Neuronal stem cell (in vitro differentiated cells): ENCODE measurements at regions not wholly inside any gene's neighbourhood (a gene's known extent, or its start where the extent isn't known, plus 50 kb on each side); places are given as distances from the start of the nearest gene placed in this dataset.

Experiments
- DNase-seq: peaks from one replicate; pipeline ENCODE4 v3.0.0-alpha.2; 2013; ENCODE audit warnings: low spot score
- H2AFZ ChIP-seq: one replicate; pipeline ENCODE4 v1.6.1; 2013; ENCODE audit warnings: mild to moderate bottlenecking, low read length, inconsistent platforms
- H2AK5ac ChIP-seq: 2 replicates; pipeline ENCODE4 v1.6.1; 2013; ENCODE audit warnings: low read depth, mild to moderate bottlenecking, inconsistent platforms, low read length, moderate library complexity, mixed read lengths
- H2BK120ac ChIP-seq: 2 replicates; pipeline ENCODE4 v1.6.1; 2013; ENCODE audit warnings: low read depth, mild to moderate bottlenecking, inconsistent platforms, low read length, moderate library complexity, mixed read lengths
- H2BK12ac ChIP-seq: one replicate; pipeline ENCODE4 v1.6.1; 2013; ENCODE audit warnings: low read length, inconsistent platforms
- H2BK15ac ChIP-seq: 2 replicates; pipeline ENCODE4 v1.6.1; 2013; ENCODE audit warnings: mild to moderate bottlenecking, low read length, inconsistent platforms, mixed read lengths
- H2BK5ac ChIP-seq: one replicate; pipeline ENCODE4 v1.6.1; 2013; ENCODE audit warnings: inconsistent platforms, mild to moderate bottlenecking, low read length, moderate library complexity
- H3K14ac ChIP-seq: one replicate; pipeline ENCODE4 v1.6.1; 2013; ENCODE audit warnings: low read length, inconsistent platforms
- H3K18ac ChIP-seq: 2 replicates; pipeline ENCODE4 v1.6.1; 2013; ENCODE audit warnings: low read length, inconsistent platforms
- H3K23ac ChIP-seq: 2 replicates; pipeline ENCODE4 v1.6.1; 2013; ENCODE audit warnings: low read depth, mild to moderate bottlenecking, mixed read lengths, low read length, inconsistent platforms; ENCODE audit not compliant: poor library complexity
- H3K27ac ChIP-seq: replicated peaks from 3 replicates; pipeline ENCODE4 v1.5.1; 2013; ENCODE audit warnings: low read length, inconsistent platforms
- H3K27me3 ChIP-seq, 3 experiments: 2 replicates each; pipeline ENCODE4 v1.6.1; 2013; ENCODE audit warnings: low read length in 3 of 3, mild to moderate bottlenecking in 2 of 3, inconsistent platforms in 1 of 3, low read depth in 1 of 3, mixed read lengths in 1 of 3, moderate library complexity in 1 of 3; ENCODE audit not compliant: control insufficient read depth in 3 of 3, insufficient read depth in 3 of 3
- H3K36me3 ChIP-seq, 2 donors: replicated peaks in 1 of 2; 2 replicates each; pipeline ENCODE4 v1.6.1; 2013; ENCODE audit warnings: low read length in 2 of 2; ENCODE audit not compliant: control insufficient read depth in 2 of 2, insufficient read depth in 2 of 2
- H3K4ac ChIP-seq: 2 replicates; pipeline ENCODE4 v1.6.1; 2013; ENCODE audit warnings: inconsistent platforms, mild to moderate bottlenecking, low read length, moderate library complexity
- H3K4me1 ChIP-seq, 2 donors: 1 replicate in 1 of 2; 2 replicates in 1 of 2; pipeline ENCODE4 v1.6.1; 2013; ENCODE audit warnings: low read length in 2 of 2, low read depth in 1 of 2; ENCODE audit not compliant: control insufficient read depth in 2 of 2, insufficient read depth in 1 of 2
- H3K4me2 ChIP-seq: one replicate; pipeline ENCODE4 v1.6.1; 2013; ENCODE audit warnings: mild to moderate bottlenecking, low read length, inconsistent platforms; ENCODE audit not compliant: insufficient read depth, poor library complexity, severe bottlenecking
- H3K4me3 ChIP-seq, 2 donors: 2 replicates each; pipeline ENCODE4 v1.5.1; 2013; ENCODE audit warnings: low read length in 2 of 2, mild to moderate bottlenecking in 2 of 2, inconsistent platforms in 1 of 2, moderate library complexity in 1 of 2
- H3K79me1 ChIP-seq: one replicate; pipeline ENCODE4 v1.6.1; 2013; ENCODE audit warnings: low read depth, mild to moderate bottlenecking, inconsistent platforms, low read length, moderate library complexity
- H3K9ac ChIP-seq: one replicate; pipeline ENCODE4 v1.6.1; 2013; ENCODE audit warnings: mild to moderate bottlenecking, low read depth, low read length, inconsistent platforms; ENCODE audit not compliant: poor library complexity
- H3K9me3 ChIP-seq, 2 donors: replicated peaks in 1 of 2; 2 replicates each; pipeline versions ENCODE3 to v1.6.1; 2013; ENCODE audit warnings: low read length in 2 of 2, mild to moderate bottlenecking in 2 of 2, inconsistent platforms in 1 of 2, low read depth in 1 of 2, mixed read lengths in 1 of 2, moderate library complexity in 1 of 2; ENCODE audit not compliant: control insufficient read depth in 2 of 2, insufficient read depth in 1 of 2
- H4K8ac ChIP-seq: one replicate; pipeline ENCODE4 v1.6.1; 2013; ENCODE audit warnings: low read depth, mild to moderate bottlenecking, inconsistent platforms, low read length, moderate library complexity
- H4K91ac ChIP-seq: one replicate; pipeline ENCODE4 v1.6.1; 2013; ENCODE audit warnings: low read length, low read depth, mild to moderate bottlenecking, inconsistent platforms; ENCODE audit not compliant: poor library complexity
- WGBS, 2 donors: extraction: QIAGEN DNeasy Blood & Tissue Kit; methylation state at CpG; one replicate each; pipeline ENCODE4 v1.1.7; 2013; ENCODE audit warnings: missing lambda C conversion rate in 2 of 2, mixed read lengths in 1 of 2; ENCODE audit not compliant: insufficient read length in 2 of 2, insufficient replicate concordance in 1 of 2; ENCODE audit errors: extremely low coverage in 2 of 2; 5-methylcytosine and 5-hydroxymethylcytosine counted together

GRCh38 chr3:147654827-147655226 lies 245.7 kb downstream of the ZIC1 start:
- H3K23ac ChIP-seq, result no peak overlapping the region
- H2BK120ac ChIP-seq, result no peak overlapping the region
- H3K27me3 ChIP-seq, result no peaks in the 10 kb centered on the region
- no peaks in the 10 kb centered on the region for H3K9me3 ChIP-seq
- no peaks in the 10 kb centered on the region for H3K79me1 ChIP-seq
- no peak overlapping the region for H2BK5ac ChIP-seq
- no peak overlapping the region for H3K4me3 ChIP-seq
- no peak overlapping the region for H3K4ac ChIP-seq
- DNase-seq, result no peak
- no peak overlapping the region for H2BK15ac ChIP-seq
- no peak overlapping the region for H3K4me2 ChIP-seq
- peaks cover 0 to 2% of the 10 kb centered on the region in 2 donors for H3K4me1 ChIP-seq
- H4K91ac ChIP-seq, result no peak overlapping the region
- no peak overlapping the region for H2BK12ac ChIP-seq
- H2AK5ac ChIP-seq, result no peak overlapping the region
- H2AFZ ChIP-seq, result no peak overlapping the region
- no peaks in the 10 kb centered on the region for H3K36me3 ChIP-seq
- no peak overlapping the region for H3K9ac ChIP-seq
- H3K27ac ChIP-seq, result no peak overlapping the region
- WGBS, 2 donors, result no CpG with 5 or more reads among the region's 3 CpGs
- H3K18ac ChIP-seq, result no peak overlapping the region
- no peak overlapping the region for H4K8ac ChIP-seq
- H3K14ac ChIP-seq, result no peak overlapping the region

- H2AK5ac ChIP-seq, result no peak overlapping the region
- H3K4me2 ChIP-seq, result no peak overlapping the region
- no peak overlapping the region for H2BK120ac ChIP-seq
- H3K4me1 ChIP-seq, result peaks cover 0 to 2% of the 10 kb centered on the region in 2 donors
- H3K9me3 ChIP-seq, result no peaks in the 10 kb centered on the region
- H4K91ac ChIP-seq, result no peak overlapping the region
- no peak overlapping the region for H3K23ac ChIP-seq
- no peak overlapping the region for H3K4ac ChIP-seq
- no peak for DNase-seq
- H3K18ac ChIP-seq, result no peak overlapping the region
- H3K9ac ChIP-seq, result no peak overlapping the region
- no peaks in the 10 kb centered on the region for H3K27me3 ChIP-seq
- no peak overlapping the region for H3K14ac ChIP-seq
- H3K36me3 ChIP-seq, result no peaks in the 10 kb centered on the region
- H4K8ac ChIP-seq, result no peak overlapping the region
- H2AFZ ChIP-seq, result no peak overlapping the region
- H2BK12ac ChIP-seq, result no peak overlapping the region
- WGBS, 2 donors, result no CpG with 5 or more reads among the region's 2 CpGs
- H3K79me1 ChIP-seq, result no peaks in the 10 kb centered on the region
- no peak overlapping the region for H3K4me3 ChIP-seq
- no peak overlapping the region for H3K27ac ChIP-seq
- H2BK15ac ChIP-seq, result no peak overlapping the region
- H2BK5ac ChIP-seq, result no peak overlapping the region
Observed at GRCh38 chr3:147655236-147655635, 246.1 kb downstream of the ZIC1 start.

- H3K14ac ChIP-seq, result no peak overlapping the region
- no peaks in the 10 kb centered on the region for H3K9me3 ChIP-seq
- H3K23ac ChIP-seq, result no peak overlapping the region
- H4K91ac ChIP-seq, result no peak overlapping the region
- no peaks in the 10 kb centered on the region for H3K79me1 ChIP-seq
- no peak overlapping the region for H3K27ac ChIP-seq
- no peak for DNase-seq
- no peak overlapping the region for H2BK120ac ChIP-seq
- H3K4ac ChIP-seq, result no peak overlapping the region
- no peak overlapping the region for H3K9ac ChIP-seq
- H2AK5ac ChIP-seq, result no peak overlapping the region
- no peak overlapping the region for H4K8ac ChIP-seq
- H2BK12ac ChIP-seq, result no peak overlapping the region
- no peak overlapping the region for H2AFZ ChIP-seq
- H2BK5ac ChIP-seq, result no peak overlapping the region
- H2BK15ac ChIP-seq, result no peak overlapping the region
- H3K4me2 ChIP-seq, result no peak overlapping the region
- H3K27me3 ChIP-seq, result no peaks in the 10 kb centered on the region
- no peaks in the 10 kb centered on the region for H3K36me3 ChIP-seq
- no peak overlapping the region for H3K4me3 ChIP-seq
- peaks cover 0 to 2% of the 10 kb centered on the region in 2 donors for H3K4me1 ChIP-seq
- no CpG with 5 or more reads among the region's 2 CpGs for WGBS, 2 donors
- no peak overlapping the region for H3K18ac ChIP-seq
Observed at GRCh38 chr3:147656023-147656422, 246.9 kb downstream of the ZIC1 start.

GRCh38 chr3:147661916-147662315 lies 252.8 kb downstream of the ZIC1 start:
- Histone ChIP-seq H4K91ac (no peak overlapping the region), H3K4me1 (no peaks in the 10 kb centered on the region), H3K4me2 (no peak overlapping the region), H2BK5ac (no peak overlapping the region), H3K14ac (no peak overlapping the region), H4K8ac (no peak overlapping the region), H2BK15ac (no peak overlapping the region), H3K4ac (no peak overlapping the region), H3K18ac (no peak overlapping the region), H3K9ac (no peak overlapping the region), H2BK120ac (no peak overlapping the region), H3K9me3 (no peaks in the 10 kb centered on the region), H2BK12ac (no peak overlapping the region), H3K79me1 (no peaks in the 10 kb centered on the region), H3K36me3 (no peaks in the 10 kb centered on the region), H2AK5ac (no peak overlapping the region), H3K4me3 (no peak overlapping the region), H3K27ac (no peak overlapping the region), H2AFZ (no peak overlapping the region), H3K27me3 (no peaks in the 10 kb centered on the region), H3K23ac (no peak overlapping the region)
- no peak for DNase-seq
- no CpG with 5 or more reads among the region's 3 CpGs for WGBS, 2 donors
